ENCODE measurements at regions not wholly inside any gene's neighbourhood (a gene's known extent, or its start where the extent isn't known, plus 50 kb on each side); places are given as distances from the start of the nearest gene placed in this dataset.

GRCh38 chrX:96446524-96446923, 238.1 kb upstream of the DIAPH2 start:
- no peak for TF ChIP-seq CTCF (conservative IDR thresholded peaks at IDR 0.05; ENCODE audit: control insufficient read depth, insufficient read depth, low read depth, low read length)
- H3K4me3 ChIP-seq (ENCODE audit: control insufficient read depth, low read depth, low read length) = no peak overlapping the region
- no peak for DNase-seq (ENCODE audit: low read depth)

GRCh38 chrX:96447161-96447560, 237.5 kb upstream of the DIAPH2 start:
- no peak overlapping the region for H3K4me3 ChIP-seq (ENCODE audit: control insufficient read depth, low read depth, low read length)
- TF ChIP-seq CTCF (conservative IDR thresholded peaks at IDR 0.05; ENCODE audit: control insufficient read depth, insufficient read depth, low read depth, low read length) = no peak
- no peak for DNase-seq (ENCODE audit: low read depth)

- no peak for DNase-seq (ENCODE audit: low read depth)
- TF ChIP-seq CTCF (conservative IDR thresholded peaks at IDR 0.05; ENCODE audit: control insufficient read depth, insufficient read depth, low read depth, low read length) = no peak
- no peak overlapping the region for H3K4me3 ChIP-seq (ENCODE audit: control insufficient read depth, low read depth, low read length)
These were observed 235.5 kb upstream of the DIAPH2 start for GRCh38 chrX:96449191-96449590.

- TF ChIP-seq CTCF (conservative IDR thresholded peaks at IDR 0.05; ENCODE audit: control insufficient read depth, insufficient read depth, low read depth, low read length) = no peak
- H3K4me3 ChIP-seq (ENCODE audit: control insufficient read depth, low read depth, low read length) = no peak overlapping the region
- DNase-seq (ENCODE audit: low read depth) = no peak
These were observed 234.7 kb upstream of the DIAPH2 start for GRCh38 chrX:96449896-96450295.

- no peak for DNase-seq (ENCODE audit: low read depth)
- TF ChIP-seq CTCF (conservative IDR thresholded peaks at IDR 0.05; ENCODE audit: control insufficient read depth, insufficient read depth, low read depth, low read length) = no peak
- no peak overlapping the region for H3K4me3 ChIP-seq (ENCODE audit: control insufficient read depth, low read depth, low read length)
These were observed 231.5 kb upstream of the DIAPH2 start for GRCh38 chrX:96453139-96453538.

GRCh38 chrX:96455078-96455477, 229.6 kb upstream of the DIAPH2 start:
- no peak for TF ChIP-seq CTCF (conservative IDR thresholded peaks at IDR 0.05; ENCODE audit: control insufficient read depth, insufficient read depth, low read depth, low read length)
- no peak for DNase-seq (ENCODE audit: low read depth)
- no peak overlapping the region for H3K4me3 ChIP-seq (ENCODE audit: control insufficient read depth, low read depth, low read length)

- TF ChIP-seq CTCF (conservative IDR thresholded peaks at IDR 0.05; ENCODE audit: control insufficient read depth, insufficient read depth, low read depth, low read length) = no peak
These were observed 219.6 kb upstream of the DIAPH2 start for GRCh38 chrX:96464880-96465558.

More at GRCh38 chrX:96464880-96465558, 219.6 kb upstream of the DIAPH2 start:
- H3K4me3 ChIP-seq (ENCODE audit: control insufficient read depth, low read depth, low read length) = no peak overlapping the region
- no peak for DNase-seq (ENCODE audit: low read depth)

Data from fibroblast of mammary gland (primary cell).